OCI-LY7 (cell line): ENCODE measurements at regions not wholly inside any gene's neighbourhood (a gene's known extent, or its start where the extent isn't known, plus 50 kb on each side); places are given as distances from the start of the nearest gene placed in this dataset.

Source experiments
- EZH2phosphoT487 ChIP-seq: fragments of 200-600 bp; sonication (generic); IDR thresholded peaks from 2 replicates; pipeline ENCODE4 v1.6.1; 2018; ENCODE audit warnings: low read depth, borderline replicate concordance, mild to moderate bottlenecking, mixed run types, antibody characterized with exemption, low read length, moderate library complexity, mixed read lengths
- TF ChIP-seq, protein P1 (sequence below): fragments of 200-600 bp; sonication (generic); conservative IDR thresholded peaks from 2 replicates; pipeline ENCODE4 v1.5.1; 2014; ENCODE audit warnings: mild to moderate bottlenecking, antibody characterized with exemption, low read length, moderate library complexity, mixed read lengths

DNA sequence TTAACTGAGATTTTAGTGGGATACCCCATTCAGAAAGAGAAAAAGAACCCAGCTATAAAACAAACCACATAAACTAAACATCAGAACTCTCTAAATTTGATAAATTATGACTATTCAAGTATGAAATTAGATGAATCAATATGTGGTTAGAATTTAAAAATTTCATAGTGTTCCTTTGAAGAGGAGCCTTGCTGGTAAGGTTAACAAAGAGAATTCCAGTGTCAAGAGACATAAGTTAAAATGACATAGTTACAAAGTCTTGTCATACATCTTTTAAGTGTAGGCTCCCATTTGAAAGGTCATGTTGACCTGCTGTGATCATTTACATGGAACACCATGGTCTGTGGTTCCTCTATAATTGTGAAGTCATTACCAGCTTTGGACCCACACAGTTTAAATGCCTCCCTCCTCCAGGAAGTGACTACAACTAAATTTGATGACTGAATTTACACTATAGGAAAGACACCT, 231.6 kb upstream of the ETAA1 start:
- TF ChIP-seq, protein P1, sequence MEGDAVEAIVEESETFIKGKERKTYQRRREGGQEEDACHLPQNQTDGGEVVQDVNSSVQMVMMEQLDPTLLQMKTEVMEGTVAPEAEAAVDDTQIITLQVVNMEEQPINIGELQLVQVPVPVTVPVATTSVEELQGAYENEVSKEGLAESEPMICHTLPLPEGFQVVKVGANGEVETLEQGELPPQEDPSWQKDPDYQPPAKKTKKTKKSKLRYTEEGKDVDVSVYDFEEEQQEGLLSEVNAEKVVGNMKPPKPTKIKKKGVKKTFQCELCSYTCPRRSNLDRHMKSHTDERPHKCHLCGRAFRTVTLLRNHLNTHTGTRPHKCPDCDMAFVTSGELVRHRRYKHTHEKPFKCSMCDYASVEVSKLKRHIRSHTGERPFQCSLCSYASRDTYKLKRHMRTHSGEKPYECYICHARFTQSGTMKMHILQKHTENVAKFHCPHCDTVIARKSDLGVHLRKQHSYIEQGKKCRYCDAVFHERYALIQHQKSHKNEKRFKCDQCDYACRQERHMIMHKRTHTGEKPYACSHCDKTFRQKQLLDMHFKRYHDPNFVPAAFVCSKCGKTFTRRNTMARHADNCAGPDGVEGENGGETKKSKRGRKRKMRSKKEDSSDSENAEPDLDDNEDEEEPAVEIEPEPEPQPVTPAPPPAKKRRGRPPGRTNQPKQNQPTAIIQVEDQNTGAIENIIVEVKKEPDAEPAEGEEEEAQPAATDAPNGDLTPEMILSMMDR: no peak
- no peak for TF ChIP-seq EZH2phosphoT487
